ENCODE measurements at regions not wholly inside any gene's neighbourhood (a gene's known extent, or its start where the extent isn't known, plus 50 kb on each side); places are given as distances from the start of the nearest gene placed in this dataset.

DNA sequence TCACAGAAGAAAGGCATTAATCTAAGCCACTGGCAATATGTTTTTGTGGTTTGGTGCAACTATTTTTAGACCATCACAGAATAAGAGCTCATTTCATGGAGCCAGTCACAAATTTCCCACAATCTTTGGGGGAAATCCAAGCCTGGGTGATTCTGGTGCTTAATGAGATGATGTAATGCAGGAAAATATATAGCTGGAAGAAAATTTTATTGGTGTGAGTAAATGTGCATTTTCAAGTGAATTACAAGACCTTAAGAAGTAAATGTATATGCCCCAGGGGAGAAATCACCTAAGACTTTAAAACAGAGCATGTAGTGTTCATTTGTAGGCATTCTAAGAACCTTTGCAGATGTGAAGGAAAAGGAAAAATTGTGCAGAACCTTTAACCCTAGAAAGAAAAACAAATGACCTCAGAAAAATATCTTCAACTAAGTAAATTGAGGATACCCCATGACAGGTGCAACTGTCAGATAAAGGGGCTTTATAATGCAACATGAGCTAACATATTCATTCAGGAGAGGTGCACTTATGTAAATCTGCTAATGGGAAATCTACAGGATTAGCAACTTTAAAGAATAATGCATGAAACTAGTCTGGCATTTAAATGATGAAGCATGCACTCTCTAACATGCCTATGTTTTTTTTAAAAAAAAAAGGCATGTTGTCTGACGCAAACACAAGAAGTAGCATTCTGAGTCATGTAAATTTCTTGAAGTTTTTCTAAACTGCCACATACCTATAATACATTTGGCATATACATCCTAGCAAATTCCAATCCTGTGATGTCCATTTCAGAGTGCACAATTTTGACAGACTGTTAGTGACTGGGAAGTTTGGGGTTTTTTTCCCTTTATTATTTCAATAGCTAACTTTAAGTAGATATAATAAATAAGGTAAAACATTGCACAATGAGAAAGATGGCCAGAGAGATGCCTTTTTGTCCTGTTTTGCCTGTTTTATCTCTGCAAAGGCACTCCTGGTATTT, 105.1 kb downstream of the MEX3B start:
- TF ChIP-seq, protein P1, sequence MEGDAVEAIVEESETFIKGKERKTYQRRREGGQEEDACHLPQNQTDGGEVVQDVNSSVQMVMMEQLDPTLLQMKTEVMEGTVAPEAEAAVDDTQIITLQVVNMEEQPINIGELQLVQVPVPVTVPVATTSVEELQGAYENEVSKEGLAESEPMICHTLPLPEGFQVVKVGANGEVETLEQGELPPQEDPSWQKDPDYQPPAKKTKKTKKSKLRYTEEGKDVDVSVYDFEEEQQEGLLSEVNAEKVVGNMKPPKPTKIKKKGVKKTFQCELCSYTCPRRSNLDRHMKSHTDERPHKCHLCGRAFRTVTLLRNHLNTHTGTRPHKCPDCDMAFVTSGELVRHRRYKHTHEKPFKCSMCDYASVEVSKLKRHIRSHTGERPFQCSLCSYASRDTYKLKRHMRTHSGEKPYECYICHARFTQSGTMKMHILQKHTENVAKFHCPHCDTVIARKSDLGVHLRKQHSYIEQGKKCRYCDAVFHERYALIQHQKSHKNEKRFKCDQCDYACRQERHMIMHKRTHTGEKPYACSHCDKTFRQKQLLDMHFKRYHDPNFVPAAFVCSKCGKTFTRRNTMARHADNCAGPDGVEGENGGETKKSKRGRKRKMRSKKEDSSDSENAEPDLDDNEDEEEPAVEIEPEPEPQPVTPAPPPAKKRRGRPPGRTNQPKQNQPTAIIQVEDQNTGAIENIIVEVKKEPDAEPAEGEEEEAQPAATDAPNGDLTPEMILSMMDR (IDR thresholded peaks at IDR 0.05; ENCODE audit: borderline replicate concordance, extremely low read depth, low read length, poor library complexity, severe bottlenecking): no peak
- no peak for TF ChIP-seq EZH2 (IDR thresholded peaks at IDR 0.05; ENCODE audit: borderline replicate concordance, low read depth, low read length, severe bottlenecking)
- Histone ChIP-seq H3K4me1 (ENCODE audit: insufficient read depth, low read length) (no peaks in the 10 kb centered on the region), H3K9ac (ENCODE audit: low read depth, low read length) (no peak overlapping the region), H3K9me3 (ENCODE audit: insufficient read depth, low read length, severe bottlenecking) (no peaks in the 10 kb centered on the region), H3K4me3 (ENCODE audit: low read depth in 1 of 2, low read length in 2 of 2) (no peak overlapping the region), H3K79me2 (ENCODE audit: insufficient read depth, low read length) (no peaks in the 10 kb centered on the region), H3K4me2 (ENCODE audit: insufficient read depth, low read length) (no peak overlapping the region), H2AFZ (ENCODE audit: low read depth, low read length) (no peak overlapping the region), H3K36me3 (ENCODE audit: insufficient read depth, low read length) (no peaks in the 10 kb centered on the region), H3K27me3 (ENCODE audit: insufficient read depth, low read length, poor library complexity) (peaks cover 2% of the 10 kb centered on the region), H3K27ac (ENCODE audit: low read length) (no peak overlapping the region), H4K20me1 (ENCODE audit: insufficient read depth, low read length) (no peaks in the 10 kb centered on the region)
- no peak for ATAC-seq (ENCODE audit: insufficient read depth, low read depth)
- DNase-seq: no peak

- Histone ChIP-seq H3K9me3 (ENCODE audit: insufficient read depth, low read length, severe bottlenecking) (no peaks in the 10 kb centered on the region), H3K4me3 (ENCODE audit: low read depth in 1 of 2, low read length in 2 of 2) (no peak overlapping the region), H3K4me2 (ENCODE audit: insufficient read depth, low read length) (no peak overlapping the region), H3K79me2 (ENCODE audit: insufficient read depth, low read length) (no peaks in the 10 kb centered on the region), H4K20me1 (ENCODE audit: insufficient read depth, low read length) (no peaks in the 10 kb centered on the region), H2AFZ (ENCODE audit: low read depth, low read length) (no peak overlapping the region), H3K4me1 (ENCODE audit: insufficient read depth, low read length) (no peaks in the 10 kb centered on the region), H3K27me3 (ENCODE audit: insufficient read depth, low read length, poor library complexity) (peaks cover 2% of the 10 kb centered on the region), H3K9ac (ENCODE audit: low read depth, low read length) (no peak overlapping the region), H3K27ac (ENCODE audit: low read length) (no peak overlapping the region), H3K36me3 (ENCODE audit: insufficient read depth, low read length) (no peaks in the 10 kb centered on the region)
- DNase-seq (peak; percentile 25), ATAC-seq (ENCODE audit: insufficient read depth, low read depth) (no peak)
- TF ChIP-seq, protein P1 (IDR thresholded peaks at IDR 0.05; ENCODE audit: borderline replicate concordance, extremely low read depth, low read length, poor library complexity, severe bottlenecking): peak; percentile 78
- TF ChIP-seq EZH2 (IDR thresholded peaks at IDR 0.05; ENCODE audit: borderline replicate concordance, low read depth, low read length, severe bottlenecking): no peak
These were observed 106.0 kb downstream of the MEX3B start for GRCh38 chr15:81939604-81940440.

DNA sequence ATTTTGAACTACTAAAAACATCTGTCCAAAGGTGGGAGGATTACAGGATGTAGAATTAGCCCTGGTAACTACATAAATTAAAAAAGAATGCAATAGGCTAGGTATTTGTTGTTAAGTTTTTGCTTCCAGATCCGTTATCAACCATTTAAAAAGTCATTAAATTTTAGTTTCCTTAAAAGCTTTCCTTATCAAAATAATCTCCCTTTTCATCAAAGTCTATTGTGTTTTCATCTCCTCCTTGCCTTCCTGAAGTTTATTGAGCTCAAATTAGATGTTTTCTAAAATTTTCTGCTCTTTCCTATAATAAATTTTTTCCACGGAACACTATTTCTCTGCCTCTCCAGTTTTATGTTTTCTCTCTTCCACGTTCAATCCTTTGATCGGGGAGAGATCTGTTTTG, 108.6 kb downstream of the MEX3B start:
- Histone ChIP-seq H2AFZ (ENCODE audit: low read depth, low read length) (no peak overlapping the region), H3K4me2 (ENCODE audit: insufficient read depth, low read length) (no peak overlapping the region), H3K9ac (ENCODE audit: low read depth, low read length) (no peak overlapping the region), H3K36me3 (ENCODE audit: insufficient read depth, low read length) (no peaks in the 10 kb centered on the region), H4K20me1 (ENCODE audit: insufficient read depth, low read length) (no peaks in the 10 kb centered on the region), H3K9me3 (ENCODE audit: insufficient read depth, low read length, severe bottlenecking) (no peaks in the 10 kb centered on the region), H3K27ac (ENCODE audit: low read length) (no peak overlapping the region), H3K27me3 (ENCODE audit: insufficient read depth, low read length, poor library complexity) (peaks cover 2% of the 10 kb centered on the region), H3K4me3 (ENCODE audit: low read depth in 1 of 2, low read length in 2 of 2) (no peak overlapping the region), H3K4me1 (ENCODE audit: insufficient read depth, low read length) (no peaks in the 10 kb centered on the region), H3K79me2 (ENCODE audit: insufficient read depth, low read length) (no peaks in the 10 kb centered on the region)
- no peak for DNase-seq
- TF ChIP-seq, protein P1 (IDR thresholded peaks at IDR 0.05; ENCODE audit: borderline replicate concordance, extremely low read depth, low read length, poor library complexity, severe bottlenecking): no peak
- no peak for ATAC-seq (ENCODE audit: insufficient read depth, low read depth)

Data from DND-41 (cell line).